ENCODE measurements at regions not wholly inside any gene's neighbourhood (a gene's known extent, or its start where the extent isn't known, plus 50 kb on each side); places are given as distances from the start of the nearest gene placed in this dataset.

- TF ChIP-seq CTCF (IDR thresholded peaks at IDR 0.05): no peak
- no peak for TF ChIP-seq POLR2A (IDR thresholded peaks at IDR 0.05)
These were observed 413.4 kb downstream of the KCNJ2 start for GRCh38 chr17:70582777-70583176.

Measured in stomach (tissue), 4 donors.